GM12874 (cell line): ENCODE measurements at regions not wholly inside any gene's neighbourhood (a gene's known extent, or its start where the extent isn't known, plus 50 kb on each side); places are given as distances from the start of the nearest gene placed in this dataset.

Experiments used
- CTCF ChIP-seq: IDR thresholded peaks from 2 replicates; pipeline ENCODE4 v1.5.1; 2011; ENCODE audit warnings: low read depth, mild to moderate bottlenecking, control low read depth, low read length, moderate library complexity; ENCODE audit not compliant: insufficient read depth

- TF ChIP-seq CTCF = no peak
Measured at GRCh38 chr10:121082984-121083383, 231.8 kb downstream of the WDR11 start.

GRCh38 chr10:121084016-121084674 lies 233.0 kb downstream of the WDR11 start:
- no peak for TF ChIP-seq CTCF

GRCh38 chr10:121084675-121085070 lies 233.5 kb downstream of the WDR11 start:
- no peak for TF ChIP-seq CTCF

- no peak for TF ChIP-seq CTCF
Measured at GRCh38 chr10:121085367-121085766, 234.2 kb downstream of the WDR11 start.

- TF ChIP-seq CTCF = no peak
Measured at GRCh38 chr10:121087129-121087528, 236.0 kb downstream of the WDR11 start.

- TF ChIP-seq CTCF = no peak
Measured at GRCh38 chr10:121087688-121088087, 236.5 kb downstream of the WDR11 start.

- TF ChIP-seq CTCF = no peak
Measured at GRCh38 chr10:121088524-121088923, 237.4 kb downstream of the WDR11 start.
